C4-2B (cell line): ENCODE measurements at regions not wholly inside any gene's neighbourhood (a gene's known extent, or its start where the extent isn't known, plus 50 kb on each side); places are given as distances from the start of the nearest gene placed in this dataset.

Experiments used
- ZFX ChIP-seq: fragments of 450-650 bp; IDR thresholded peaks from 2 replicates; pipeline ENCODE4 v1.6.1; 2017
- TF ChIP-seq, protein P1 (sequence below): fragments of 450-650 bp; conservative IDR thresholded peaks from 2 replicates; pipeline ENCODE4 v1.5.1; 2017; ENCODE audit warnings: mild to moderate bottlenecking

DNA sequence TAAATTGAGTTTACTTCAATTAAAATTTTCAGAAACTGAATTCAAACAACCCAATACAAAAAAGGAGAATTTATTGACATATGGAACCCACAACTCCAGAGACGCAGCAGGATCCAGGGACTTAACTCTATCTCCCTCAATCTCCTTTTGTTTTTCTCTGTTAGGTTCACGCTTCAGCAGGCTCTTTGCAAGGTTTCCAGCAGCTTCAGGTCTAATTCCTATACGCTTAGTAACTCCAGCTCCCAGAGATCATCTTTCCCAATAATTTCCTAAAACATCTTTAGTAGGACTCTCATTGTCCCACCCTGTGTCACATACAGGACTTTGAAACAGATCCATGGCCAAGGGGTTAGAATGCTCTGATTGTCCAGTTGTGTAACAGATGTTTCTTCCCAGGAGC lies 175.2 kb downstream of the RMST start:
- TF ChIP-seq, protein P1, sequence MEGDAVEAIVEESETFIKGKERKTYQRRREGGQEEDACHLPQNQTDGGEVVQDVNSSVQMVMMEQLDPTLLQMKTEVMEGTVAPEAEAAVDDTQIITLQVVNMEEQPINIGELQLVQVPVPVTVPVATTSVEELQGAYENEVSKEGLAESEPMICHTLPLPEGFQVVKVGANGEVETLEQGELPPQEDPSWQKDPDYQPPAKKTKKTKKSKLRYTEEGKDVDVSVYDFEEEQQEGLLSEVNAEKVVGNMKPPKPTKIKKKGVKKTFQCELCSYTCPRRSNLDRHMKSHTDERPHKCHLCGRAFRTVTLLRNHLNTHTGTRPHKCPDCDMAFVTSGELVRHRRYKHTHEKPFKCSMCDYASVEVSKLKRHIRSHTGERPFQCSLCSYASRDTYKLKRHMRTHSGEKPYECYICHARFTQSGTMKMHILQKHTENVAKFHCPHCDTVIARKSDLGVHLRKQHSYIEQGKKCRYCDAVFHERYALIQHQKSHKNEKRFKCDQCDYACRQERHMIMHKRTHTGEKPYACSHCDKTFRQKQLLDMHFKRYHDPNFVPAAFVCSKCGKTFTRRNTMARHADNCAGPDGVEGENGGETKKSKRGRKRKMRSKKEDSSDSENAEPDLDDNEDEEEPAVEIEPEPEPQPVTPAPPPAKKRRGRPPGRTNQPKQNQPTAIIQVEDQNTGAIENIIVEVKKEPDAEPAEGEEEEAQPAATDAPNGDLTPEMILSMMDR = no peak
- no peak for TF ChIP-seq ZFX
